Osteoblast (primary cell): ENCODE measurements at regions not wholly inside any gene's neighbourhood (a gene's known extent, or its start where the extent isn't known, plus 50 kb on each side); places are given as distances from the start of the nearest gene placed in this dataset.

Experiments
- DNase-seq: peaks from one replicate; pipeline ENCODE4 v3.0.0; 2011; ENCODE audit warnings: low spot score, mixed read lengths; ENCODE audit not compliant: insufficient read length; ENCODE audit errors: missing footprints
- H2AFZ ChIP-seq: 2 replicates; pipeline ENCODE4 v1.6.0; 2011; ENCODE audit warnings: mild to moderate bottlenecking, low read length
- H3K27ac ChIP-seq: 2 replicates; pipeline ENCODE4 v1.5.1; 2011; ENCODE audit warnings: mild to moderate bottlenecking, low read depth, low read length, moderate library complexity
- H3K27me3 ChIP-seq: 2 replicates; pipeline ENCODE4 v1.6.0; 2012; ENCODE audit warnings: mild to moderate bottlenecking, control low read depth, inconsistent platforms, low read length, moderate library complexity; ENCODE audit not compliant: insufficient read depth
- H3K36me3 ChIP-seq: 2 replicates; pipeline ENCODE4 v1.5.1; 2011; ENCODE audit warnings: mild to moderate bottlenecking, low read length, control low read depth, moderate library complexity; ENCODE audit not compliant: insufficient read depth
- H3K4me1 ChIP-seq: 2 replicates; pipeline ENCODE4 v1.5.1; 2011; ENCODE audit warnings: mild to moderate bottlenecking, low read length, control low read depth, moderate library complexity; ENCODE audit not compliant: insufficient read depth
- H3K4me2 ChIP-seq: 2 replicates; pipeline ENCODE4 v1.6.0; 2011; ENCODE audit warnings: mild to moderate bottlenecking, low read length; ENCODE audit not compliant: insufficient read depth
- H3K4me3 ChIP-seq: fragments of 200-600 bp; sonication (generic); 3 replicates; pipeline ENCODE4 v1.5.1; 2012; ENCODE audit warnings: mild to moderate bottlenecking, low read length, inconsistent platforms; ENCODE audit not compliant: insufficient read depth
- H3K79me2 ChIP-seq: 2 replicates; pipeline ENCODE4 v1.6.0; 2012; ENCODE audit warnings: mild to moderate bottlenecking, low read length, control low read depth, inconsistent platforms; ENCODE audit not compliant: insufficient read depth
- H3K9me3 ChIP-seq: 2 replicates; pipeline ENCODE4 v1.5.1; 2011; ENCODE audit warnings: low read depth, low read length, control low read depth
- H4K20me1 ChIP-seq: 2 replicates; pipeline ENCODE4 v1.6.0; 2012; ENCODE audit warnings: mild to moderate bottlenecking, low read length, control low read depth; ENCODE audit not compliant: insufficient read depth
- CTCF ChIP-seq: IDR thresholded peaks from 2 replicates; pipeline ENCODE4 v1.5.1; 2011; ENCODE audit warnings: mild to moderate bottlenecking, low read depth, low read length, moderate library complexity; ENCODE audit errors: extremely low read depth

GRCh38 chr4:8727546-8728510, 135.3 kb downstream of the CPZ start:
- no peak for TF ChIP-seq CTCF
- Histone ChIP-seq H3K79me2 (no peaks in the 10 kb centered on the region), H3K4me3 (no peak overlapping the region), H3K9me3 (no peaks in the 10 kb centered on the region), H3K27me3 (no peaks in the 10 kb centered on the region), H3K4me1 (no peaks in the 10 kb centered on the region), H3K27ac (no peak overlapping the region), H3K36me3 (no peaks in the 10 kb centered on the region), H4K20me1 (no peaks in the 10 kb centered on the region), H3K4me2 (no peak overlapping the region), H2AFZ (no peak overlapping the region)
- DNase-seq = peak; percentile 13

GRCh38 chr4:8727131-8727530, 134.6 kb downstream of the CPZ start:
- no peak overlapping the region for H3K27ac ChIP-seq
- H4K20me1 ChIP-seq = no peaks in the 10 kb centered on the region
- H3K4me1 ChIP-seq = no peaks in the 10 kb centered on the region
- no peaks in the 10 kb centered on the region for H3K36me3 ChIP-seq
- H3K79me2 ChIP-seq = no peaks in the 10 kb centered on the region
- no peak for TF ChIP-seq CTCF
- H3K4me3 ChIP-seq = no peak overlapping the region
- H3K4me2 ChIP-seq = no peak overlapping the region
- H3K27me3 ChIP-seq = no peaks in the 10 kb centered on the region
- DNase-seq = no peak
- H3K9me3 ChIP-seq = no peaks in the 10 kb centered on the region
- H2AFZ ChIP-seq = no peak overlapping the region

GRCh38 chr4:8726344-8726851, 133.8 kb downstream of the CPZ start:
- no peak overlapping the region for H3K27ac ChIP-seq
- H3K4me2 ChIP-seq = no peak overlapping the region
- H3K27me3 ChIP-seq = no peaks in the 10 kb centered on the region
- no peaks in the 10 kb centered on the region for H3K4me1 ChIP-seq
- TF ChIP-seq CTCF = no peak
- peak; percentile 8 for DNase-seq
- H3K9me3 ChIP-seq = no peaks in the 10 kb centered on the region
- H3K79me2 ChIP-seq = no peaks in the 10 kb centered on the region
- no peak overlapping the region for H2AFZ ChIP-seq
- no peaks in the 10 kb centered on the region for H4K20me1 ChIP-seq
- H3K36me3 ChIP-seq = no peaks in the 10 kb centered on the region
- H3K4me3 ChIP-seq = no peak overlapping the region

- TF ChIP-seq CTCF = no peak
- DNase-seq = no peak
- no peak overlapping the region for H3K27ac ChIP-seq
- H3K4me1 ChIP-seq = no peaks in the 10 kb centered on the region
- H3K4me3 ChIP-seq = no peak overlapping the region
- no peaks in the 10 kb centered on the region for H3K79me2 ChIP-seq
- no peaks in the 10 kb centered on the region for H3K36me3 ChIP-seq
- no peaks in the 10 kb centered on the region for H4K20me1 ChIP-seq
- no peaks in the 10 kb centered on the region for H3K27me3 ChIP-seq
- no peaks in the 10 kb centered on the region for H3K9me3 ChIP-seq
- H3K4me2 ChIP-seq = no peak overlapping the region
- H2AFZ ChIP-seq = no peak overlapping the region
These were observed 133.3 kb downstream of the CPZ start for GRCh38 chr4:8725845-8726244.
